Nephron (organoid): ENCODE measurements at regions not wholly inside any gene's neighbourhood (a gene's known extent, or its start where the extent isn't known, plus 50 kb on each side); places are given as distances from the start of the nearest gene placed in this dataset.
"Not testable (repeated sequence)": the region's sequence is repeated elsewhere in the genome, so short reads cannot be mapped to it uniquely, and the experiment has no call there.

Experiments
- H3K27ac Mint-ChIP-seq, 3 experiments: 2 replicates each; pipeline ENCODE4 v1.8.0; 2020; ENCODE audit warnings: mixed read lengths in 3 of 3, mild to moderate bottlenecking in 2 of 3, moderate library complexity in 1 of 3
- H3K27me3 Mint-ChIP-seq: 2 replicates; pipeline ENCODE4 v1.8.0; 2021; ENCODE audit warnings: low read depth, mild to moderate bottlenecking, moderate library complexity, mixed read lengths
- H3K36me3 Mint-ChIP-seq: 2 replicates; pipeline ENCODE4 v1.8.0; 2020; ENCODE audit warnings: low read depth, mixed read lengths
- H3K4me1 Mint-ChIP-seq: 2 replicates; pipeline ENCODE4 v1.8.0; 2020; ENCODE audit warnings: mixed read lengths
- H3K4me3 Mint-ChIP-seq, 3 experiments: 2 replicates each; pipeline ENCODE4 v1.8.0; 2020; ENCODE audit warnings: mild to moderate bottlenecking in 3 of 3, mixed read lengths in 3 of 3, moderate library complexity in 2 of 3
- H3K9me3 Mint-ChIP-seq: 2 replicates; pipeline ENCODE4 v1.8.0; 2020; ENCODE audit warnings: mixed read lengths
- CTCF ChIP-seq, 3 experiments: fragments of 200-600 bp; sonication (generic); IDR thresholded peaks; one replicate each; pipeline ENCODE4 v1.5.0; 2021; ENCODE audit warnings: antibody characterized with exemption in 3 of 3; ENCODE audit not compliant: unreplicated experiment in 3 of 3

GRCh38 chr6:97765461-97765860 is 482.4 kb upstream of the MMS22L start:
- H3K27me3 Mint-ChIP-seq = no peaks in the 10 kb centered on the region

DNA sequence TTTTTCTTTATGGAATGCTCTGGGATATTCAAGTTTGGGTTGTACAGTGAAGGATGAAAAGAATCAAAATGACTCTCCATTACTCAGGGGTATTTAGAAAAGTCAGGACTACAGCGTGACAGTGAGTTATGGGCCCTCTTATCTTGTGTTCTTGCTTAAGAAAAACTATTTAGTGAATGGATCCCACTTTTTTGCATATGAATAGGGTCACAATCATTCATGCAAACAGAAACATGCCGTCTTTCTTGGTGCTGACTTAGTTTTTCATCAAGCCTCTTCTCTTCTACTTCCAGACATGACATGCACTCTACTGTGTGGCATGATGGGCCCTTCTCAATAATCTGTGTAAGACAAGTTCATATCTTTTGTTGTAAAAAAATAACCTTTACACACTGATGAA is 488.4 kb upstream of the MMS22L start:
- Mint-ChIP-seq H3K27ac (no peak overlapping the region), H3K27me3 (no peaks in the 10 kb centered on the region), H3K9me3 (no peaks in the 10 kb centered on the region), H3K4me1 (no peaks in the 10 kb centered on the region), H3K36me3 (no peaks in the 10 kb centered on the region), H3K4me3 (no peak overlapping the region)
- TF ChIP-seq CTCF (IDR thresholded peaks at IDR 0.05; ENCODE audit: unreplicated experiment in 3 of 3) = no peak

More at GRCh38 chr6:97765461-97765860, 482.4 kb upstream of the MMS22L start:
- Mint-ChIP-seq H3K4me3 (no peak overlapping the region), H3K9me3 (no peaks in the 10 kb centered on the region), H3K27ac (no peak overlapping the region), H3K4me1 (no peaks in the 10 kb centered on the region), H3K36me3 (no peaks in the 10 kb centered on the region)
- no peak for TF ChIP-seq CTCF (IDR thresholded peaks at IDR 0.05; ENCODE audit: unreplicated experiment in 3 of 3)

DNA sequence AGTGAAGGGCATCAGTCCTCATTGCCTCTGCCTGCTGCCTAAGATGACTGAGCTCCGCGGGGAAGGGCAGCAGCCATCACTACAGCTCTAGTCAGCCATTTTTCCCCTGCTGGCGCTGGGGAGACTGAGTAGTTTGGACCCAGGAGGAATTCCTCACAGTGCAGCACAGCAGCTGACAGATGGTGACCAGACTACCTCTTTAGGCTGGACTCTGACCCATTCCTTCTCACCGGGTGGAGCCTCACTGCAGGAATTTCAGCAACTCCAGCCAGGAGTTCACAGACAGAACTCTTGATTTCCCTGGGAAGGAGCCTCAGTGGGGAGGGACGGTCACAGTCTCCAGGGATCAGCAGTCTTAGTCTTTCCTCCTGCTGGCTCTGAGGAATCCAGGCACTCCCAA is 492.0 kb upstream of the MMS22L start:
- no peak for TF ChIP-seq CTCF (IDR thresholded peaks at IDR 0.05; ENCODE audit: unreplicated experiment in 3 of 3)
- H3K9me3 Mint-ChIP-seq = no peaks in the 10 kb centered on the region
- no peak overlapping the region for H3K27ac Mint-ChIP-seq
- H3K27me3 Mint-ChIP-seq = no peaks in the 10 kb centered on the region
- no peaks in the 10 kb centered on the region for H3K4me1 Mint-ChIP-seq
- H3K36me3 Mint-ChIP-seq = no peaks in the 10 kb centered on the region
- H3K4me3 Mint-ChIP-seq = no peak overlapping the region

DNA sequence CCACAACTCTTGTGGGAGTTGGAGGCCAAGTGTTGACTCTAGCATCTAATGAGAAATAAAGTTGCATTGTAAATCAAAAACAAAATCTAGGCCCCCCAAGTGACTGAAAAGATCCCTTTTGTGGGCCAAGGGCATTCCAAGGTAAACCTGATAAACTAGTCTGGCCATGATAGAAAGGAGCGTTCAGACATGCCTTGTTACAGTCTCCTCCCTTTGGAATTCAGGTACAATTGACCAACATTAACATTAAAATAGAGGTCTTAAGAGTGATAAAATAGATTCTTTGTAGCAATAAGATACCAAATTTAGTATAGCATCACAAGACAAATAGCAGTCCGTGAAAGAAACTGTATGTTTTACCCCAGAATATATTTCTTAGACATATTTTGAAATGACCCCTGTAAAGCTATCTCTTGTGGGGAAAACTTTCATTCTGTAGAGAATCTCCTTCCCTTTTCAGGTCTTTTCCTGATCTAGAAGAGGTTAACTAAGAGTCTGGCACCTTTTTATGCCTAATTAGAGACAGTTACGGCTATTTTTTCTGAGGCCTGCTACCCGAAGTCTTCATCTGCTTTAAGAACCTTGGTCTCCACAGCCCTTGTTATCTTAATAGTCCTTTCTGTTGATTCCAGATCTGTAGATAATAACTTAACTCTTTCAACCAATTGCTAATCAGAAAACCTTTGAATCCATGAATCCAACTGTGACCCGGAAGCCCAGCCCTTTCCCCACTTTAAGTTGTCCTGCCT is 495.4 kb upstream of the MMS22L start:
- Mint-ChIP-seq H3K27ac (no peak overlapping the region), H3K4me3 (no peak overlapping the region), H3K9me3 (no peaks in the 10 kb centered on the region), H3K27me3 (no peaks in the 10 kb centered on the region), H3K36me3 (no peaks in the 10 kb centered on the region), H3K4me1 (no peaks in the 10 kb centered on the region)
- TF ChIP-seq CTCF (IDR thresholded peaks at IDR 0.05; ENCODE audit: unreplicated experiment in 3 of 3) = no peak

DNA sequence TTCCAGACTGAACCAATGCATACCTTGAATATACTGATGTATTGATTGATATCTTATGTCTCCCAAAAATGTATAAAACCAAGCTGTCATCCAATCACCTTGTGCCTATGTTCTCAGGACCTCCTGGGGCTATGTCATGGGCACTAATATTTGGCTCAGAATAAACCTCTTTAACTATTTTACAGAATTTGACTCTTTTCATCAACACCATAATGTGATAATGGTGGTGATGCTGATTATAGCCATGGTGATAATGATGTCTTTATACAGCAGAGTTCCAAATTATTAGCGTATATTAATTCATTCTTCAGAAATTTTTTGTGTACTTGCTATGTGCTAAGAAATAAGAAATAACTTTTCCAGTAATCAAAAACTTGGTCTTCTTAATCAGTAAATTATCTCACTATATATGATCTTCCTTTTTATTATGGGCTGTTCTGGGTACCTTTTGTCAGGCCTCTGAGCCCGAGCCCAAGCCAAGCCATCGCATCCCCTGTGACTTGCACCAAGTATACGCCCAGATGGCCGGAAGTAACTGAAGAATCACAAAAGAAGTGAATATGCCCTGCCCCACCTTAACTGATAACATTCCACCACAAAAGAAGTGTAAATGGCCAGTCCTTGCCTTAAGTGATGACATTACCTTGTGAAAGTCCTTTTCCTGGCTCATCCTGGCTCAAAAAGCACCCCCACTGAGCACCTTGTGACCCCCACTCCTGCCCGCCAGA is 496.2 kb upstream of the MMS22L start:
- not testable (repeated sequence) for H3K27ac Mint-ChIP-seq, H3K9me3 Mint-ChIP-seq, H3K36me3 Mint-ChIP-seq, H3K4me1 Mint-ChIP-seq, H3K4me3 Mint-ChIP-seq, H3K27me3 Mint-ChIP-seq

GRCh38 chr6:97790926-97791590 is 508.0 kb upstream of the MMS22L start:
- TF ChIP-seq CTCF (IDR thresholded peaks at IDR 0.05; ENCODE audit: unreplicated experiment in 3 of 3) = no peak

More at GRCh38 chr6:97790926-97791590, 508.0 kb upstream of the MMS22L start:
- peaks cover 13% of the 10 kb centered on the region for H3K9me3 Mint-ChIP-seq
- no peaks in the 10 kb centered on the region for H3K4me1 Mint-ChIP-seq
- H3K27me3 Mint-ChIP-seq = no peaks in the 10 kb centered on the region
- H3K27ac Mint-ChIP-seq = no peak overlapping the region
- peaks cover 4% of the 10 kb centered on the region for H3K36me3 Mint-ChIP-seq
- H3K4me3 Mint-ChIP-seq = no peak overlapping the region
